ENCODE measurements at regions not wholly inside any gene's neighbourhood (a gene's known extent, or its start where the extent isn't known, plus 50 kb on each side); places are given as distances from the start of the nearest gene placed in this dataset.

GRCh38 chr13:23513455-23513854, 56.8 kb upstream of the TNFRSF19 start:
- no peaks in the 10 kb centered on the region for H3K36me3 ChIP-seq (ENCODE audit: insufficient read depth, low read length)
- no peak for TF ChIP-seq CTCF (IDR thresholded peaks at IDR 0.05; ENCODE audit: extremely low read depth, low read depth, low read length)
- no peaks in the 10 kb centered on the region for H3K79me2 ChIP-seq (ENCODE audit: insufficient read depth, low read length)
- no peaks in the 10 kb centered on the region for H4K20me1 ChIP-seq (ENCODE audit: insufficient read depth, low read length)
- no peak overlapping the region for H3K4me2 ChIP-seq (ENCODE audit: insufficient read depth, low read length)
- H3K9me3 ChIP-seq (ENCODE audit: low read depth, low read length): no peaks in the 10 kb centered on the region
- peak overlapping the region; percentile 30 for H2AFZ ChIP-seq (ENCODE audit: low read length)
- no peak overlapping the region for H3K4me3 ChIP-seq (ENCODE audit: insufficient read depth, low read length)
- peaks cover 21% of the 10 kb centered on the region for H3K4me1 ChIP-seq (ENCODE audit: insufficient read depth, low read length)
- no peak for DNase-seq (ENCODE audit: insufficient read length, low spot score, missing footprints)
- H3K27ac ChIP-seq (ENCODE audit: low read depth, low read length): no peak overlapping the region
- H3K27me3 ChIP-seq (ENCODE audit: insufficient read depth, low read length): no peaks in the 10 kb centered on the region

- Histone ChIP-seq H3K79me2 (ENCODE audit: insufficient read depth, low read length) (no peaks in the 10 kb centered on the region), H3K27me3 (ENCODE audit: insufficient read depth, low read length) (no peaks in the 10 kb centered on the region), H2AFZ (ENCODE audit: low read length) (no peak overlapping the region), H3K4me3 (ENCODE audit: insufficient read depth, low read length) (no peak overlapping the region), H4K20me1 (ENCODE audit: insufficient read depth, low read length) (no peaks in the 10 kb centered on the region), H3K27ac (ENCODE audit: low read depth, low read length) (no peak overlapping the region), H3K4me1 (ENCODE audit: insufficient read depth, low read length) (peaks cover 21% of the 10 kb centered on the region), H3K4me2 (ENCODE audit: insufficient read depth, low read length) (no peak overlapping the region), H3K36me3 (ENCODE audit: insufficient read depth, low read length) (no peaks in the 10 kb centered on the region), H3K9me3 (ENCODE audit: low read depth, low read length) (no peaks in the 10 kb centered on the region)
- no peak for TF ChIP-seq CTCF (IDR thresholded peaks at IDR 0.05; ENCODE audit: extremely low read depth, low read depth, low read length)
- DNase-seq (ENCODE audit: insufficient read length, low spot score, missing footprints): no peak
Measured at GRCh38 chr13:23514076-23514475, 56.1 kb upstream of the TNFRSF19 start.

GRCh38 chr13:23515116-23515515, 55.1 kb upstream of the TNFRSF19 start:
- peaks cover 16% of the 10 kb centered on the region for H3K4me1 ChIP-seq (ENCODE audit: insufficient read depth, low read length)
- DNase-seq (ENCODE audit: insufficient read length, low spot score, missing footprints): no peak
- H3K4me2 ChIP-seq (ENCODE audit: insufficient read depth, low read length): no peak overlapping the region
- H3K9me3 ChIP-seq (ENCODE audit: low read depth, low read length): no peaks in the 10 kb centered on the region
- no peak overlapping the region for H2AFZ ChIP-seq (ENCODE audit: low read length)
- H3K79me2 ChIP-seq (ENCODE audit: insufficient read depth, low read length): no peaks in the 10 kb centered on the region
- no peaks in the 10 kb centered on the region for H3K27me3 ChIP-seq (ENCODE audit: insufficient read depth, low read length)
- no peak overlapping the region for H3K4me3 ChIP-seq (ENCODE audit: insufficient read depth, low read length)
- no peak for TF ChIP-seq CTCF (IDR thresholded peaks at IDR 0.05; ENCODE audit: extremely low read depth, low read depth, low read length)
- no peak overlapping the region for H3K27ac ChIP-seq (ENCODE audit: low read depth, low read length)
- no peaks in the 10 kb centered on the region for H3K36me3 ChIP-seq (ENCODE audit: insufficient read depth, low read length)
- H4K20me1 ChIP-seq (ENCODE audit: insufficient read depth, low read length): no peaks in the 10 kb centered on the region

GRCh38 chr13:23516190-23516589, 54.0 kb upstream of the TNFRSF19 start:
- Histone ChIP-seq H3K4me1 (ENCODE audit: insufficient read depth, low read length) (peaks cover 5% of the 10 kb centered on the region), H3K4me3 (ENCODE audit: insufficient read depth, low read length) (no peak overlapping the region), H3K9me3 (ENCODE audit: low read depth, low read length) (no peaks in the 10 kb centered on the region), H2AFZ (ENCODE audit: low read length) (no peak overlapping the region), H3K4me2 (ENCODE audit: insufficient read depth, low read length) (no peak overlapping the region), H3K27ac (ENCODE audit: low read depth, low read length) (no peak overlapping the region), H3K79me2 (ENCODE audit: insufficient read depth, low read length) (no peaks in the 10 kb centered on the region), H3K36me3 (ENCODE audit: insufficient read depth, low read length) (no peaks in the 10 kb centered on the region), H3K27me3 (ENCODE audit: insufficient read depth, low read length) (no peaks in the 10 kb centered on the region), H4K20me1 (ENCODE audit: insufficient read depth, low read length) (no peaks in the 10 kb centered on the region)
- no peak for DNase-seq (ENCODE audit: insufficient read length, low spot score, missing footprints)
- no peak for TF ChIP-seq CTCF (IDR thresholded peaks at IDR 0.05; ENCODE audit: extremely low read depth, low read depth, low read length)

All from osteoblast (primary cell).